ENCODE measurements at regions not wholly inside any gene's neighbourhood (a gene's known extent, or its start where the extent isn't known, plus 50 kb on each side); places are given as distances from the start of the nearest gene placed in this dataset.

DNA sequence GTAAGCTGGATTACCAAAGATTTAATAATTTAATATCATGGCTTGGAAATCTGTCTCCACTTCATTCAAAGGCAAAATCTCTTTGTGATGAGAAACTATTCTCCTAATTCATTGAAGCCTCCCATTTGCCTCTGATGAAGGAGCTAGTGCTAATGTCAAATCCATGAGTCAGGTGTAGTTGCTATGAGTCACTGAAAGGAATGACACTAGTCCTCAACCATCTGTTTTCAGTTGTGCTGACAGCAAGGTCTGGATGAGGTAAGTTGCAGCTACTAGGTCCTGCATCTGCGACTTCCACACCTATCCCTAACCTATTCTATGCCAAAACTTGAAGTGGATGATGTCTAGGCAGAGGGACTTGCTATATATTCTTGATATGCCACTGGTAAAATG lies 324.0 kb upstream of the UBE2E3 start:
- TF ChIP-seq, protein P1, sequence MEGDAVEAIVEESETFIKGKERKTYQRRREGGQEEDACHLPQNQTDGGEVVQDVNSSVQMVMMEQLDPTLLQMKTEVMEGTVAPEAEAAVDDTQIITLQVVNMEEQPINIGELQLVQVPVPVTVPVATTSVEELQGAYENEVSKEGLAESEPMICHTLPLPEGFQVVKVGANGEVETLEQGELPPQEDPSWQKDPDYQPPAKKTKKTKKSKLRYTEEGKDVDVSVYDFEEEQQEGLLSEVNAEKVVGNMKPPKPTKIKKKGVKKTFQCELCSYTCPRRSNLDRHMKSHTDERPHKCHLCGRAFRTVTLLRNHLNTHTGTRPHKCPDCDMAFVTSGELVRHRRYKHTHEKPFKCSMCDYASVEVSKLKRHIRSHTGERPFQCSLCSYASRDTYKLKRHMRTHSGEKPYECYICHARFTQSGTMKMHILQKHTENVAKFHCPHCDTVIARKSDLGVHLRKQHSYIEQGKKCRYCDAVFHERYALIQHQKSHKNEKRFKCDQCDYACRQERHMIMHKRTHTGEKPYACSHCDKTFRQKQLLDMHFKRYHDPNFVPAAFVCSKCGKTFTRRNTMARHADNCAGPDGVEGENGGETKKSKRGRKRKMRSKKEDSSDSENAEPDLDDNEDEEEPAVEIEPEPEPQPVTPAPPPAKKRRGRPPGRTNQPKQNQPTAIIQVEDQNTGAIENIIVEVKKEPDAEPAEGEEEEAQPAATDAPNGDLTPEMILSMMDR (IDR thresholded peaks at IDR 0.05), result no peak
- no peak for TF ChIP-seq POLR2AphosphoS5 (IDR thresholded peaks at IDR 0.05; ENCODE audit: low read depth, low read length)
- TF ChIP-seq, protein P2, sequence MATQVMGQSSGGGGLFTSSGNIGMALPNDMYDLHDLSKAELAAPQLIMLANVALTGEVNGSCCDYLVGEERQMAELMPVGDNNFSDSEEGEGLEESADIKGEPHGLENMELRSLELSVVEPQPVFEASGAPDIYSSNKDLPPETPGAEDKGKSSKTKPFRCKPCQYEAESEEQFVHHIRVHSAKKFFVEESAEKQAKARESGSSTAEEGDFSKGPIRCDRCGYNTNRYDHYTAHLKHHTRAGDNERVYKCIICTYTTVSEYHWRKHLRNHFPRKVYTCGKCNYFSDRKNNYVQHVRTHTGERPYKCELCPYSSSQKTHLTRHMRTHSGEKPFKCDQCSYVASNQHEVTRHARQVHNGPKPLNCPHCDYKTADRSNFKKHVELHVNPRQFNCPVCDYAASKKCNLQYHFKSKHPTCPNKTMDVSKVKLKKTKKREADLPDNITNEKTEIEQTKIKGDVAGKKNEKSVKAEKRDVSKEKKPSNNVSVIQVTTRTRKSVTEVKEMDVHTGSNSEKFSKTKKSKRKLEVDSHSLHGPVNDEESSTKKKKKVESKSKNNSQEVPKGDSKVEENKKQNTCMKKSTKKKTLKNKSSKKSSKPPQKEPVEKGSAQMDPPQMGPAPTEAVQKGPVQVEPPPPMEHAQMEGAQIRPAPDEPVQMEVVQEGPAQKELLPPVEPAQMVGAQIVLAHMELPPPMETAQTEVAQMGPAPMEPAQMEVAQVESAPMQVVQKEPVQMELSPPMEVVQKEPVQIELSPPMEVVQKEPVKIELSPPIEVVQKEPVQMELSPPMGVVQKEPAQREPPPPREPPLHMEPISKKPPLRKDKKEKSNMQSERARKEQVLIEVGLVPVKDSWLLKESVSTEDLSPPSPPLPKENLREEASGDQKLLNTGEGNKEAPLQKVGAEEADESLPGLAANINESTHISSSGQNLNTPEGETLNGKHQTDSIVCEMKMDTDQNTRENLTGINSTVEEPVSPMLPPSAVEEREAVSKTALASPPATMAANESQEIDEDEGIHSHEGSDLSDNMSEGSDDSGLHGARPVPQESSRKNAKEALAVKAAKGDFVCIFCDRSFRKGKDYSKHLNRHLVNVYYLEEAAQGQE (IDR thresholded peaks at IDR 0.05; ENCODE audit: insufficient read depth in 1 of 2, low read depth in 2 of 2, low read length in 1 of 2), result no peak
